ENCODE measurements at regions not wholly inside any gene's neighbourhood (a gene's known extent, or its start where the extent isn't known, plus 50 kb on each side); places are given as distances from the start of the nearest gene placed in this dataset.

DNA sequence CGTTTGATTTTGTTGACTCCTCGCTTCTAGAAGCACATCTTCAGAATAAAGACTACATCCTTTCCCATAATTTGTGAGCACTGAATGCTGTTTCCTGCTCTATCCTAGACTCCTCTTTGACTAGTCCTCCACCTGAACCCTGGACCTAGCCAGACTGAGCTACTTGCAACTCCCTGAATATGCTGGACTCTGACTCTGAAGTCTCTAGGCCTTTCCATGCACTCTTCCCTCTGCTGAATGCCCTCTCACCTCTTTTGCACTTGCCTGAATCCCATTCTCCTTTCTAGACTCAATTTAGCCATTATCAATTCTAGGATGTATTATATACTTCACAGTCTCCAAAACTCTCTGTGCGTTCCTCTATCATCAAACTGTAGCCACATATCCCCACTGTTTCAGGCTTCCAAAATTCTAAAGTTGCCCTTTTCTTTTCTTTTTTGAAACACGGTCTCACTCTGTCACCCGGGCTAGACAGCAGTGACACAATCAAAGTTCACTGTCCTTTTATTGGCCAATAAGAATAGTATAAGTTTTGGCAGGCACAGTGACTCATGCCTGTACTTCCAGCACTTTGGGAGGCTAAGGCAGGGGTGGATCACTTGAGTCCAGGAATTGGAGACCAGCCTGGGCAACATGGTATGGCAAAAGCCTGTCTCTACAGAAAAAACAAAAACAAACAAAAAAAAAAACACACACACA is 127.0 kb downstream of the LTN1 start:
- H3K4me3 ChIP-seq = no peak overlapping the region
- ATAC-seq = no peak
- WGBS, 3 donors = 90 to 96% (median 94%) methylated on average over 5 of the region's 5 CpGs
- H3K36me3 ChIP-seq (ENCODE audit: insufficient read depth in 1 of 2, low read depth in 1 of 2) = peaks cover 0 to 23% of the 10 kb centered on the region in 2 donors
- H3K27me3 ChIP-seq (ENCODE audit: insufficient read depth in 3 of 3, low read length in 2 of 3) = no peaks in the 10 kb centered on the region
- DNase-seq = no peak
- no peaks in the 10 kb centered on the region for H3K9me3 ChIP-seq
- intact Hi-C loops (cut with DNase I) = no loop called here
- TF ChIP-seq, protein P1, sequence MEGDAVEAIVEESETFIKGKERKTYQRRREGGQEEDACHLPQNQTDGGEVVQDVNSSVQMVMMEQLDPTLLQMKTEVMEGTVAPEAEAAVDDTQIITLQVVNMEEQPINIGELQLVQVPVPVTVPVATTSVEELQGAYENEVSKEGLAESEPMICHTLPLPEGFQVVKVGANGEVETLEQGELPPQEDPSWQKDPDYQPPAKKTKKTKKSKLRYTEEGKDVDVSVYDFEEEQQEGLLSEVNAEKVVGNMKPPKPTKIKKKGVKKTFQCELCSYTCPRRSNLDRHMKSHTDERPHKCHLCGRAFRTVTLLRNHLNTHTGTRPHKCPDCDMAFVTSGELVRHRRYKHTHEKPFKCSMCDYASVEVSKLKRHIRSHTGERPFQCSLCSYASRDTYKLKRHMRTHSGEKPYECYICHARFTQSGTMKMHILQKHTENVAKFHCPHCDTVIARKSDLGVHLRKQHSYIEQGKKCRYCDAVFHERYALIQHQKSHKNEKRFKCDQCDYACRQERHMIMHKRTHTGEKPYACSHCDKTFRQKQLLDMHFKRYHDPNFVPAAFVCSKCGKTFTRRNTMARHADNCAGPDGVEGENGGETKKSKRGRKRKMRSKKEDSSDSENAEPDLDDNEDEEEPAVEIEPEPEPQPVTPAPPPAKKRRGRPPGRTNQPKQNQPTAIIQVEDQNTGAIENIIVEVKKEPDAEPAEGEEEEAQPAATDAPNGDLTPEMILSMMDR (IDR thresholded peaks at IDR 0.05) = no peak
- H3K4me1 ChIP-seq = no peaks in the 10 kb centered on the region
- H3K27ac ChIP-seq = no peak overlapping the region

DNA sequence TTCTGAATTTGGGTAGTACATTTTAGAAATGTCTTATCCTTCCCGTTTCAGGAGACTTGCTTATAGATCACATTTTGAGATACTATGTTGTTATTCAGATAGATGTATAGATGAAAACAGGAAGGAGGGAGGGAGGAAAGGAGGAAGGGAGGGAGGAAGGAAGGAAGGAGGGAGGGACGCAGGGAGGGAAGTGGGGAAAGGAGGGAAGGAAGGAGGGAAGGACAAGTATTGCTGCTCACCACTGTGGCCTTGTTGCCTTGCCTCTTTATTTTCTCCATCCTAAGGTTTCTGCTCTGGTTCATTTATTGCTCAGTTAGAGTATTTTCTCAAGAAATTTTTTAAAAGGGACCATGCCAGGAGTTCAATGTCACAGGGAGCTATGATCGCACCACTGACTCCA is 134.3 kb downstream of the LTN1 start:
- H3K36me3 ChIP-seq (ENCODE audit: insufficient read depth in 1 of 2, low read depth in 1 of 2) = no peaks in the 10 kb centered on the region
- DNase-seq (no peak), ATAC-seq (no peak)
- H3K27me3 ChIP-seq (ENCODE audit: insufficient read depth in 3 of 3, low read length in 2 of 3) = no peaks in the 10 kb centered on the region
- TF ChIP-seq, protein P1 (IDR thresholded peaks at IDR 0.05) = no peak
- WGBS, 3 donors = 84 to 89% (median 88%) methylated on average over 3 of the region's 3 CpGs
- H3K4me1 ChIP-seq = no peaks in the 10 kb centered on the region
- no peak overlapping the region for H3K27ac ChIP-seq
- no peak overlapping the region for H3K4me3 ChIP-seq
- intact Hi-C loops (cut with DNase I) = no loop called here
- no peaks in the 10 kb centered on the region for H3K9me3 ChIP-seq

DNA sequence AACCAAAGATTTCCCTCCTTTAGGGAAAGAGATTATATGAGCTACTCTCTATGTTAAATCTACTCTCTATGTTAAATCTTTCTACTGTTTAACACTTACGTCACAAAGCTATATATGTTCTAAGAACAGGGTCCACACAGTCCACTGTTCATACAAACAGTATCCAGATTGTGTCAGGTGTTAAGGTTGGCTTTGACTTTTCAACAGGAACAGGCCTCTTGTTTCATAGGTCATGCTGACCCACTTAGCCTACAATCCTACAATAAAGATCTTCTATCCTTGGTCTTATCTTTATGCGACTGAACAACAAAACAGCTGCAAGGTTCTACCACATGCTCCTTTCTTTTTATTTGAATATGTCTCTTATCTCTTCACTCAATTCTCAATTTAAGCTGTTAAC is 134.9 kb downstream of the LTN1 start:
- intact Hi-C loops (cut with DNase I) = no loop called here
- Histone ChIP-seq H3K4me1 (no peaks in the 10 kb centered on the region), H3K4me3 (no peak overlapping the region), H3K27ac (no peak overlapping the region), H3K9me3 (no peaks in the 10 kb centered on the region), H3K36me3 (ENCODE audit: insufficient read depth in 1 of 2, low read depth in 1 of 2) (no peaks in the 10 kb centered on the region), H3K27me3 (ENCODE audit: insufficient read depth in 3 of 3, low read length in 2 of 3) (no peaks in the 10 kb centered on the region)
- DNase-seq (no peak), ATAC-seq (peak in 1 of 4 donors; percentile 30)
- WGBS, 3 donors = 46 to 78% (median 57%) methylated on average over 2 of the region's 2 CpGs
- TF ChIP-seq, protein P1 (IDR thresholded peaks at IDR 0.05) = no peak

DNA sequence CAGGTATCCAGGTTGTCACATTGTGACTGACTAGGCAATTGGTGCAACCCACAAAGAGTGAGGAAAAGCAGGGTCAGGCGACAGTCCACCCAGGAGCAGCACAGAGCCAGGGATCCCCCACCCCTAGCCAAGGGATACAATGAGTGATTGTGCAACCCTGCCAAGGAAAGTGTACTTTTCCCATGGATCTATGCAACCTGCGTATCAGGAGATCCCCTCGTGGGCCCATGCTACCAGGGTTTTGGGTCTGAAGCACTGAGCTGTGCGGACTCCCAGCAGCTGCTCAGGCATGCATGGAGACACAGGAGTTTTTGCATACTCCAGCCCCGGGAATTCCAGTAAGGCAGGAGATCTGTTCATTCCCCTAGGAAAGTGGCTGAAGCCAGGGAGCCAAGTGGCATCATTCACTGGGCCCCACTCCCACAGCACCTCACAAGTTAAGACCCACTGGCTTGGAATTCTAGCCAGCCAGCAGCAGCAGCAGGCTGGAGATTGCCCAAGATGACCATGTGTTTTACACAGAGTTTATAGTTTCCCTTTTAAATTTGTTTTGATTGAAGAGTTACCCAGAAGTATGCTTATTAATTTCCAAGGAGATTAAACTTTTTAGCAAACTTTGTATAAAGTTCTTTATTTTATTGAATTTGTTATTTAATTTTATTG is 136.0 kb downstream of the LTN1 start:
- no peak overlapping the region for H3K27ac ChIP-seq
- no peak for ATAC-seq
- H3K36me3 ChIP-seq (ENCODE audit: insufficient read depth in 1 of 2, low read depth in 1 of 2) = no peaks in the 10 kb centered on the region
- no peak for DNase-seq
- TF ChIP-seq, protein P1 (IDR thresholded peaks at IDR 0.05) = no peak
- whole genome bisulfite sequencing, 3 donors = 48 to 65% (median 49%) methylated on average over 5 of the region's 5 CpGs
- no peak overlapping the region for H3K4me3 ChIP-seq
- no peaks in the 10 kb centered on the region for H3K4me1 ChIP-seq
- intact Hi-C loops (cut with DNase I) = no loop called here
- no peaks in the 10 kb centered on the region for H3K27me3 ChIP-seq (ENCODE audit: insufficient read depth in 3 of 3, low read length in 2 of 3)
- H3K9me3 ChIP-seq = no peaks in the 10 kb centered on the region

All from psoas muscle (tissue), 7 donors.